OCI-LY1 (cell line): ENCODE measurements at regions not wholly inside any gene's neighbourhood (a gene's known extent, or its start where the extent isn't known, plus 50 kb on each side); places are given as distances from the start of the nearest gene placed in this dataset.

Experiments used
- H2AFZ ChIP-seq: fragments of 200-600 bp; sonication (generic), shearing (Covaris generic); 2 replicates; pipeline ENCODE4 v1.6.0; 2014; ENCODE audit warnings: antibody characterized with exemption, mild to moderate bottlenecking, low read length
- H3F3A ChIP-seq: fragments of 200-600 bp; sonication (generic), shearing (Covaris generic); 2 replicates; pipeline ENCODE4 v1.6.0; 2014; ENCODE audit warnings: mild to moderate bottlenecking, antibody characterized with exemption, low read length, moderate library complexity; ENCODE audit not compliant: insufficient read depth
- H3K27ac ChIP-seq: fragments of 200-600 bp; sonication (generic); 2 replicates; pipeline ENCODE4 v1.5.1; 2014; ENCODE audit warnings: low read length, mixed run types, mild to moderate bottlenecking, low read depth; ENCODE audit not compliant: poor library complexity, severe bottlenecking
- H3K27me3 ChIP-seq: fragments of 200-600 bp; sonication (generic); 2 replicates; pipeline ENCODE4 v1.6.0; 2014; ENCODE audit warnings: antibody characterized with exemption, mild to moderate bottlenecking, low read length, moderate library complexity; ENCODE audit not compliant: insufficient read depth
- H3K36me3 ChIP-seq: fragments of 200-600 bp; sonication (generic); 2 replicates; pipeline ENCODE4 v1.6.1; 2014; ENCODE audit warnings: mild to moderate bottlenecking, antibody characterized with exemption, low read length, moderate library complexity, mixed read lengths; ENCODE audit not compliant: insufficient read depth
- H3K4me1 ChIP-seq: fragments of 200-600 bp; sonication (generic); 2 replicates; pipeline ENCODE4 v1.5.1; 2014; ENCODE audit warnings: mild to moderate bottlenecking, low read length, moderate library complexity; ENCODE audit not compliant: insufficient read depth, severe bottlenecking
- H3K4me2 ChIP-seq: fragments of 200-600 bp; sonication (generic), shearing (Covaris generic); 2 replicates; pipeline ENCODE4 v1.6.1; 2014; ENCODE audit warnings: low read length
- H3K4me3 ChIP-seq: fragments of 200-600 bp; sonication (generic); 2 replicates; pipeline ENCODE4 v1.5.1; 2014; ENCODE audit warnings: low read length, low read depth, mild to moderate bottlenecking, mixed read lengths; ENCODE audit not compliant: poor library complexity, severe bottlenecking
- H3K79me2 ChIP-seq: fragments of 200-600 bp; shearing (Covaris generic); 2 replicates; pipeline ENCODE4 v1.6.1; 2016; ENCODE audit warnings: mixed run types, low read length, mixed read lengths; ENCODE audit not compliant: insufficient read depth
- H3K9ac ChIP-seq: fragments of 200-600 bp; sonication (generic), shearing (Covaris generic); 2 replicates; pipeline ENCODE4 v1.6.1; 2014; ENCODE audit warnings: mild to moderate bottlenecking, low read length, mixed read lengths
- H3K9me2 ChIP-seq: fragments of 200-600 bp; sonication (generic), shearing (Covaris generic); 2 replicates; pipeline ENCODE4 v1.6.1; 2014; ENCODE audit warnings: low read depth, mild to moderate bottlenecking, low read length, mixed read lengths
- H3K9me3 ChIP-seq: fragments of 200-600 bp; shearing (Covaris generic); 2 replicates; pipeline ENCODE4 v1.6.1; 2014; ENCODE audit warnings: low read length, mixed read lengths
- H4K20me1 ChIP-seq: fragments of 200-600 bp; sonication (generic), shearing (Covaris generic); 2 replicates; pipeline ENCODE4 v1.6.0; 2016; ENCODE audit warnings: mild to moderate bottlenecking, low read length; ENCODE audit not compliant: insufficient read depth
- EZH2 ChIP-seq: fragments of 200-600 bp; sonication (generic), shearing (Covaris generic); IDR thresholded peaks from 2 replicates; pipeline ENCODE4 v1.8.0; 2017; ENCODE audit warnings: borderline replicate concordance, mixed run types, mild to moderate bottlenecking, antibody characterized with exemption, low read length, moderate library complexity, mixed read lengths
- TF ChIP-seq, protein P1 (sequence below): fragments of 200-600 bp; sonication (generic), shearing (Covaris generic); IDR thresholded peaks from 2 replicates; pipeline ENCODE4 v1.5.1; 2017; ENCODE audit warnings: mild to moderate bottlenecking, antibody characterized with exemption, low read length, moderate library complexity, mixed read lengths

DNA sequence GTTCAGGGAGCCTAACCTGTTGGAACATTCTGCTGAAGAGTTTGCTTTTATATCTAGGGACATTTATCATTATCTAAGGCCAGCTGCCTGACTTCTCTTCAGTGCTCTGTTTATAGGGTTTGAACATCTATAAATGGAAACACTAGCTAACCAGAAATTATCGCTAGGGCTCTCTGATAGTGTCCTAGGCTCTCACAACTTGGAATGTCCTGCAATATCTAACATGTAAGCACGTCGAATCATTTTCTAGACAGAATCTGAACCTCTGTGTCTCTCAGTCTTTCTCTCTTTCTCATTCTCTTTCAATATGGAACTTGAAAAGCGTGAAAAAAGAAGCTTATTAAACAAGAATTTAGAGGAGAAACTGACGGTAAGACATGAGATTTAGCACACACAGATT is 92.5 kb upstream of the MLIP start:
- no peak overlapping the region for H2AFZ ChIP-seq

DNA sequence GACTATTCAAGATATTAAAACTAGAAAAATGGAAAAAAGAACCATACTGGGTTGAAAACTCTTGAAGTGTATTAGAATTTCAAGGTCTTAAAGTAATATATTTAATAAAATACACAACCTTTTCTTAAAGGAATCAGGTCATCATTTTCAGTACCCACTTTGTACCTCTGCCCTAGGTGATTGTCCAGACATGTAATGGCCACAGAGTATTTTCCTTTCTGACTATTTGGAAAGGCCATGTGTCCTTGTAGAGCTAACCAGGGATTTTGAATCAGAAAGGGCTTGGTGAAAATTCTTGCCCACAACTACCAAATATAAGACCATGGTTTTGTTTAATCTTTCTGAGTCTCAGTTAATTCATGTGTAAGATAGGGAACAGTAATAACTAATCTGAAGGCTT is 91.4 kb upstream of the MLIP start:
- Histone ChIP-seq H3K4me1 (no peaks in the 10 kb centered on the region), H4K20me1 (no peaks in the 10 kb centered on the region), H3K36me3 (no peaks in the 10 kb centered on the region), H2AFZ (no peak overlapping the region), H3K4me2 (no peak overlapping the region), H3K9ac (no peak overlapping the region), H3K27ac (no peak overlapping the region), H3K9me2 (no peaks in the 10 kb centered on the region), H3F3A (no peaks in the 10 kb centered on the region), H3K27me3 (no peaks in the 10 kb centered on the region), H3K9me3 (no peaks in the 10 kb centered on the region), H3K79me2 (no peaks in the 10 kb centered on the region), H3K4me3 (no peak overlapping the region)
- TF ChIP-seq EZH2: no peak
- TF ChIP-seq, protein P1, sequence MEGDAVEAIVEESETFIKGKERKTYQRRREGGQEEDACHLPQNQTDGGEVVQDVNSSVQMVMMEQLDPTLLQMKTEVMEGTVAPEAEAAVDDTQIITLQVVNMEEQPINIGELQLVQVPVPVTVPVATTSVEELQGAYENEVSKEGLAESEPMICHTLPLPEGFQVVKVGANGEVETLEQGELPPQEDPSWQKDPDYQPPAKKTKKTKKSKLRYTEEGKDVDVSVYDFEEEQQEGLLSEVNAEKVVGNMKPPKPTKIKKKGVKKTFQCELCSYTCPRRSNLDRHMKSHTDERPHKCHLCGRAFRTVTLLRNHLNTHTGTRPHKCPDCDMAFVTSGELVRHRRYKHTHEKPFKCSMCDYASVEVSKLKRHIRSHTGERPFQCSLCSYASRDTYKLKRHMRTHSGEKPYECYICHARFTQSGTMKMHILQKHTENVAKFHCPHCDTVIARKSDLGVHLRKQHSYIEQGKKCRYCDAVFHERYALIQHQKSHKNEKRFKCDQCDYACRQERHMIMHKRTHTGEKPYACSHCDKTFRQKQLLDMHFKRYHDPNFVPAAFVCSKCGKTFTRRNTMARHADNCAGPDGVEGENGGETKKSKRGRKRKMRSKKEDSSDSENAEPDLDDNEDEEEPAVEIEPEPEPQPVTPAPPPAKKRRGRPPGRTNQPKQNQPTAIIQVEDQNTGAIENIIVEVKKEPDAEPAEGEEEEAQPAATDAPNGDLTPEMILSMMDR: no peak

More for the DNA sequence above, 92.5 kb upstream of the MLIP start:
- Histone ChIP-seq H3K36me3 (no peaks in the 10 kb centered on the region), H3K9me2 (no peaks in the 10 kb centered on the region), H3K27ac (no peak overlapping the region), H3K9ac (no peak overlapping the region), H3K4me2 (no peak overlapping the region), H3K79me2 (no peaks in the 10 kb centered on the region), H4K20me1 (no peaks in the 10 kb centered on the region), H3K4me3 (no peak overlapping the region), H3K9me3 (no peaks in the 10 kb centered on the region), H3F3A (no peaks in the 10 kb centered on the region), H3K27me3 (no peaks in the 10 kb centered on the region), H3K4me1 (no peaks in the 10 kb centered on the region)
- TF ChIP-seq, protein P1: no peak
- TF ChIP-seq EZH2: no peak

DNA sequence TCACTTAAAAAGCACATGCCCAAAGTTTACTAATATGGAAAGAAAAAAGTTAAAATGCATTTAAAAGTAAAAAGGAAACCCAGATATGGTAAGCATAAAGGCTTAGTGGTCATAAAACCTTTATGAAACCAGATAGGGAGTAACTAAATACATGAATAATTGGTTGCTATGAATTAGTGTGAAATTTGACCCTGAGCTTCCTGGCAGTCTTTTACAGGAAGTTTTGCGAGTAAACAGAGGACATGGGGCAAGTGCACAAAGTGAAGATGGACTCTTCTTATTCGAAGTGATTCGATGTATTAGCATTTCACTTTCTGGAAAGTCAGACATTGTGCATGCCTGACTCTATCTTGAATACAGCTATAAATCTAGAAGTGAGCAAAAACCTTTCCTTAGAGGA is 90.9 kb upstream of the MLIP start:
- Histone ChIP-seq H3K27me3 (no peaks in the 10 kb centered on the region), H3K4me1 (no peaks in the 10 kb centered on the region), H3K4me3 (no peak overlapping the region), H4K20me1 (no peaks in the 10 kb centered on the region), H3K36me3 (no peaks in the 10 kb centered on the region), H2AFZ (no peak overlapping the region), H3K9ac (no peak overlapping the region), H3F3A (no peaks in the 10 kb centered on the region), H3K9me2 (no peaks in the 10 kb centered on the region), H3K9me3 (no peaks in the 10 kb centered on the region), H3K4me2 (no peak overlapping the region), H3K79me2 (no peaks in the 10 kb centered on the region), H3K27ac (no peak overlapping the region)
- TF ChIP-seq, protein P1: no peak
- no peak for TF ChIP-seq EZH2
